Lung (tissue), 11 donors: ENCODE measurements at regions not wholly inside any gene's neighbourhood (a gene's known extent, or its start where the extent isn't known, plus 50 kb on each side); places are given as distances from the start of the nearest gene placed in this dataset.

ENCODE experiments used
- ATAC-seq: fragments of 200-7000 bp; cut with Tn5 transposase; one replicate; pipeline ENCODE4 v1.9.1; 2020; ENCODE audit warnings: moderate number of reproducible peaks; ENCODE audit not compliant: insufficient read depth, low FRiP score
- DNase-seq, 3 donors: peaks; one replicate each; pipeline ENCODE4 v3.0.0-alpha.2; 2013 to 2017
- H3K27ac ChIP-seq, 2 donors: one replicate each; pipeline ENCODE4 v1.5.1; 2013; ENCODE audit warnings: mild to moderate bottlenecking in 2 of 2, moderate library complexity in 2 of 2, control low read depth in 1 of 2, inconsistent platforms in 1 of 2, low read depth in 1 of 2, low read length in 1 of 2
- H3K27me3 ChIP-seq, 3 donors: one replicate each; pipeline ENCODE4 v1.5.1; 2013; ENCODE audit warnings: low read length in 2 of 3; ENCODE audit not compliant: control insufficient read depth in 3 of 3, insufficient read depth in 3 of 3
- H3K36me3 ChIP-seq, 4 donors: one replicate each; pipeline ENCODE4 v1.5.1; 2013; ENCODE audit warnings: low read length in 4 of 4, mild to moderate bottlenecking in 1 of 4, moderate library complexity in 1 of 4; ENCODE audit not compliant: control insufficient read depth in 4 of 4, insufficient read depth in 4 of 4
- H3K4me1 ChIP-seq, 5 donors: one replicate each; pipeline ENCODE4 v1.5.1; 2013; ENCODE audit warnings: low read length in 5 of 5, mild to moderate bottlenecking in 2 of 5, moderate library complexity in 1 of 5; ENCODE audit not compliant: control insufficient read depth in 5 of 5, insufficient read depth in 5 of 5
- H3K4me3 ChIP-seq: one replicate; pipeline ENCODE4 v1.5.1; 2013; ENCODE audit warnings: mild to moderate bottlenecking, control low read depth, moderate library complexity
- H3K9ac ChIP-seq, 2 donors: one replicate each; pipeline ENCODE4 v1.5.1; 2013; ENCODE audit warnings: low read length in 2 of 2, control low read depth in 1 of 2; ENCODE audit not compliant: insufficient read depth in 1 of 2
- H3K9me3 ChIP-seq, 4 donors: one replicate each; pipeline ENCODE4 v1.5.1; 2013; ENCODE audit warnings: low read length in 3 of 4, mild to moderate bottlenecking in 1 of 4, moderate library complexity in 1 of 4; ENCODE audit not compliant: control insufficient read depth in 4 of 4, insufficient read depth in 3 of 4
- CTCF ChIP-seq: IDR thresholded peaks from 2 replicates; pipeline ENCODE4 v1.5.1; 2012; ENCODE audit warnings: mild to moderate bottlenecking; ENCODE audit errors: control extremely low read depth, extremely low read depth
- WGBS, 2 donors: extraction: QIAGEN DNeasy Blood & Tissue Kit; methylation state at CpG; one replicate each; pipeline ENCODE4 v1.1.7; 2013; 5-methylcytosine and 5-hydroxymethylcytosine counted together
- donor health status: control.
- donor health status: control.
- donor health status: Bipolar disorder and iron deficiency.
- donor health status: healthy.
- donor health status: DM: yes; HTN: yes; CAD: no.

- no peak for TF ChIP-seq CTCF
- Histone ChIP-seq H3K9ac (no peak overlapping the region), H3K4me3 (no peak overlapping the region), H3K4me1 (peaks cover 0 to 7% (median 0%) of the 10 kb centered on the region in 5 donors), H3K9me3 (peaks cover 0 to 7% (median 0%) of the 10 kb centered on the region in 4 donors), H3K27me3 (no peaks in the 10 kb centered on the region), H3K36me3 (no peaks in the 10 kb centered on the region), H3K27ac (no peak overlapping the region)
- 94 to 95% methylated on average over 4 of the region's 4 CpGs for WGBS, 2 donors
- DNase-seq = no peak
- no peak for ATAC-seq
Observed at GRCh38 chr10:60570896-60571295, 181.2 kb upstream of the ANK3 start.

- peaks cover 0 to 7% (median 0%) of the 10 kb centered on the region in 5 donors for H3K4me1 ChIP-seq
- DNase-seq (no peak), ATAC-seq (no peak)
- H3K36me3 ChIP-seq = no peaks in the 10 kb centered on the region
- no peak overlapping the region for H3K9ac ChIP-seq
- H3K9me3 ChIP-seq = peaks cover 0 to 7% (median 0%) of the 10 kb centered on the region in 4 donors
- no peaks in the 10 kb centered on the region for H3K27me3 ChIP-seq
- H3K27ac ChIP-seq = no peak overlapping the region
- WGBS, 2 donors = 90% methylated on average over 1 of the region's 1 CpG
- H3K4me3 ChIP-seq = no peak overlapping the region
- TF ChIP-seq CTCF = no peak
Observed at GRCh38 chr10:60570272-60570865, 180.7 kb upstream of the ANK3 start.

GRCh38 chr10:60569681-60570080 lies 180.0 kb upstream of the ANK3 start:
- Histone ChIP-seq H3K9ac (no peak overlapping the region), H3K4me1 (peaks cover 0 to 7% (median 0%) of the 10 kb centered on the region in 5 donors), H3K27ac (no peak overlapping the region), H3K4me3 (no peak overlapping the region), H3K27me3 (no peaks in the 10 kb centered on the region), H3K9me3 (peaks cover 0 to 7% (median 2%) of the 10 kb centered on the region in 4 donors), H3K36me3 (no peaks in the 10 kb centered on the region)
- ATAC-seq (no peak), DNase-seq (no peak)
- no peak for TF ChIP-seq CTCF

- Histone ChIP-seq H3K27ac (no peak overlapping the region), H3K27me3 (no peaks in the 10 kb centered on the region), H3K4me3 (no peak overlapping the region), H3K4me1 (peaks cover 0 to 3% (median 0%) of the 10 kb centered on the region in 5 donors), H3K9ac (no peak overlapping the region), H3K9me3 (peaks cover 0 to 7% (median 2%) of the 10 kb centered on the region in 4 donors), H3K36me3 (no peaks in the 10 kb centered on the region)
- DNase-seq = no peak
- no peak for ATAC-seq
- TF ChIP-seq CTCF = no peak
Observed at GRCh38 chr10:60566096-60566495, 176.4 kb upstream of the ANK3 start.
